GM10266 (cell line): ENCODE measurements at regions not wholly inside any gene's neighbourhood (a gene's known extent, or its start where the extent isn't known, plus 50 kb on each side); places are given as distances from the start of the nearest gene placed in this dataset.

Source experiments
- DNase-seq: peaks from one replicate; pipeline ENCODE4 v3.0.0; 2012; ENCODE audit errors: extremely low spot score
- CTCF ChIP-seq: IDR thresholded peaks from 2 replicates; pipeline ENCODE4 v1.5.1; 2012; ENCODE audit warnings: mild to moderate bottlenecking, low read depth; ENCODE audit not compliant: control insufficient read depth, insufficient read depth; ENCODE audit errors: missing control alignments

GRCh38 chr3:27540231-27540630 lies 56.0 kb upstream of the SLC4A7 start:
- TF ChIP-seq CTCF: no peak
- no peak for DNase-seq

GRCh38 chr3:27536491-27536890 lies 52.3 kb upstream of the SLC4A7 start:
- no peak for DNase-seq
- TF ChIP-seq CTCF: no peak

GRCh38 chr3:27535809-27536392 lies 51.7 kb upstream of the SLC4A7 start:
- DNase-seq: no peak
- no peak for TF ChIP-seq CTCF

GRCh38 chr3:27533718-27534573 lies 49.8 kb upstream of the SLC4A7 start:
- no peak for TF ChIP-seq CTCF
- peak; percentile 14 for DNase-seq
